ENCODE measurements at regions not wholly inside any gene's neighbourhood (a gene's known extent, or its start where the extent isn't known, plus 50 kb on each side); places are given as distances from the start of the nearest gene placed in this dataset.
A peak's percentile ranks its signal among the peaks of the same experiment; 100 is the strongest.
"Not testable (repeated sequence)": the region's sequence is repeated elsewhere in the genome, so short reads cannot be mapped to it uniquely, and the experiment has no call there.

GRCh38 chr5:83865579-83865978 is 144.9 kb upstream of the HAPLN1 start:
- Histone ChIP-seq H3K9me3 (no peaks in the 10 kb centered on the region), H3K27ac (no peak overlapping the region), H3K4me3 (no peak overlapping the region), H3K36me3 (no peaks in the 10 kb centered on the region), H3K4me1 (no peaks in the 10 kb centered on the region), H3K27me3 (no peaks in the 10 kb centered on the region)
- intact Hi-C loops (cut with DNase I), result no loop called here
- DNase-seq (no peak), ATAC-seq (no peak)
- TF ChIP-seq CTCF (IDR thresholded peaks at IDR 0.05) (no peak), POLR2A (IDR thresholded peaks at IDR 0.05) (no peak)
- WGBS, 4 donors, result 82 to 95% (median 84%) methylated on average over 1 of the region's 1 CpG

GRCh38 chr5:83864652-83865051 is 144.0 kb upstream of the HAPLN1 start:
- ATAC-seq, result no peak
- Histone ChIP-seq H3K4me3 (no peak overlapping the region), H3K27ac (no peak overlapping the region), H3K36me3 (no peaks in the 10 kb centered on the region), H3K27me3 (no peaks in the 10 kb centered on the region), H3K4me1 (no peaks in the 10 kb centered on the region), H3K9me3 (no peaks in the 10 kb centered on the region)
- TF ChIP-seq POLR2A (IDR thresholded peaks at IDR 0.05), result no peak
- TF ChIP-seq CTCF (IDR thresholded peaks at IDR 0.05), result no peak
- no peak for DNase-seq
- 43 to 66% (median 63%) methylated on average over 1 of the region's 1 CpG for WGBS, 4 donors
- intact Hi-C loops (cut with DNase I), result no loop called here

GRCh38 chr5:83857341-83857740 is 136.7 kb upstream of the HAPLN1 start:
- WGBS, 4 donors, result 88 to 95% (median 94%) methylated on average over 1 of the region's 1 CpG
- no peak for ATAC-seq

GRCh38 chr5:83856881-83857280 is 136.2 kb upstream of the HAPLN1 start:
- 42 to 53% (median 47%) methylated on average over 6 of the region's 6 CpGs for WGBS, 4 donors
- no peak overlapping the region for H3K4me3 ChIP-seq
- intact Hi-C loops (cut with DNase I), result no loop called here
- no peaks in the 10 kb centered on the region for H3K27me3 ChIP-seq
- no peaks in the 10 kb centered on the region for H3K9me3 ChIP-seq
- DNase-seq, result no peak
- H3K36me3 ChIP-seq, result no peaks in the 10 kb centered on the region
- no peak for ATAC-seq
- TF ChIP-seq POLR2A (IDR thresholded peaks at IDR 0.05), result no peak
- no peak for TF ChIP-seq CTCF (IDR thresholded peaks at IDR 0.05)
- H3K27ac ChIP-seq, result no peak overlapping the region
- H3K4me1 ChIP-seq, result peaks cover 0 to 15% (median 0%) of the 10 kb centered on the region in 12 donors

More at GRCh38 chr5:83857341-83857740, 136.7 kb upstream of the HAPLN1 start:
- intact Hi-C loops (cut with DNase I), result no loop called here
- peaks cover 0 to 15% (median 0%) of the 10 kb centered on the region in 12 donors for H3K4me1 ChIP-seq
- H3K27me3 ChIP-seq, result no peaks in the 10 kb centered on the region
- no peak overlapping the region for H3K4me3 ChIP-seq
- no peak overlapping the region for H3K27ac ChIP-seq
- TF ChIP-seq CTCF (IDR thresholded peaks at IDR 0.05) (no peak), POLR2A (IDR thresholded peaks at IDR 0.05) (no peak)
- no peaks in the 10 kb centered on the region for H3K36me3 ChIP-seq
- H3K9me3 ChIP-seq, result no peaks in the 10 kb centered on the region
- no peak for DNase-seq

- H3K4me1 ChIP-seq; H3K9me3 ChIP-seq; ATAC-seq; H3K27ac ChIP-seq; H3K36me3 ChIP-seq; H3K27me3 ChIP-seq; intact Hi-C loops (cut with DNase I); H3K4me3 ChIP-seq: not testable (repeated sequence)
- peak in 1 of 5 donors; percentile 10 for DNase-seq
- WGBS, 4 donors, result 95 to 97% (median 96%) methylated on average over 3 of the region's 3 CpGs
Observed at GRCh38 chr5:83850412-83850811, 129.8 kb upstream of the HAPLN1 start.

Measured in heart left ventricle (tissue), 16 donors.